H54 (cell line): ENCODE measurements at regions not wholly inside any gene's neighbourhood (a gene's known extent, or its start where the extent isn't known, plus 50 kb on each side); places are given as distances from the start of the nearest gene placed in this dataset.
A peak's percentile ranks its signal among the peaks of the same experiment; 100 is the strongest.
"Not testable (repeated sequence)": the region's sequence is repeated elsewhere in the genome, so short reads cannot be mapped to it uniquely, and the experiment has no call there.

Experiments used
- DNase-seq: peaks from one replicate; pipeline ENCODE4 v3.0.0; 2011; ENCODE audit warnings: low spot score, mixed read lengths; ENCODE audit not compliant: insufficient read length
- FAIRE-seq: peaks from 3 replicates; lab custom pipeline; 2011; peaks lifted over from hg19 to GRCh38; lab: Jason Lieb, UNC
- POLR2A ChIP-seq: IDR thresholded peaks from 2 replicates; pipeline ENCODE4 v1.6.1; 2011; ENCODE audit warnings: low read depth, mild to moderate bottlenecking, low read length

- FAIRE-seq (no peak), DNase-seq (no peak)
- TF ChIP-seq POLR2A = no peak
Observed at GRCh38 chr12:9342614-9343353, 134.6 kb upstream of the PZP start.

DNA sequence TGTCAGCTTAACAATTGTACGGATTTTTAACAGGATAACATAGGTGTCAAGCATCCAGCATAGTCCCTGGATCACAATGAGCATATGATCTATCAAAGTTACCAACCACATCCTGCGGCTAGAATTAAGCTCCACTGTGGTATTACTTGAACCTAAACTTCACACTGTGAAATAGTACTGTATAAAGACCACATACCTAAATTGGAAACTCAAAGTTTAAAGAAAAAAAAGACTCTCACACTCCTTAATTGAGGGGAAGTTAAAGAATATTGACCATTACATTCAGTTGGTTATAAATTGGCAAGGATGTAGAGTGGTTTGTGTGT lies 133.0 kb upstream of the PZP start:
- TF ChIP-seq POLR2A = no peak
- DNase-seq (no peak), FAIRE-seq (no peak)

GRCh38 chr12:9340422-9341259 lies 132.4 kb upstream of the PZP start:
- TF ChIP-seq POLR2A = no peak
- peak; percentile 35 for DNase-seq
- FAIRE-seq = peak; percentile 58

DNA sequence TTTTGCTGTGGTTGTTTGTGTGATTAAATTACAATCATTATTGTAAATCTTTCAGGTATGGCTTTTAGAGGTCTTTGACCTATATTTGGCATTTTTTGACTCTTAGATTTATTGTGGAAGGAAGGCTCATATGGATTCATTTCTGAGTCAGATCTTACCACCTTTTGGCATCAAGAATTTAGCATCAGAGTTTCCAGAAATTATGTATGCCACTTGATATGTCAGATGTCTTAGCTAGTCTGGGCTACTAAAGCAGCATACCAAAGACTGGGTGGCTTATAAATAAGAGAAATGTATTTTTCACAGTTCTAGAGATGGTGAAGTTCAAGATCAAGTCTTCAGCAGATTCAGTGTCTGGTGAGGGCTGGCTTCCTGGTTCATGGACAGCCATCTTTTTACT lies 129.5 kb upstream of the PZP start:
- DNase-seq = no peak
- no peak for TF ChIP-seq POLR2A
- no peak for FAIRE-seq

- FAIRE-seq, DNase-seq: not testable (repeated sequence)
Observed at GRCh38 chr12:9336375-9337011, 128.3 kb upstream of the PZP start.

DNA sequence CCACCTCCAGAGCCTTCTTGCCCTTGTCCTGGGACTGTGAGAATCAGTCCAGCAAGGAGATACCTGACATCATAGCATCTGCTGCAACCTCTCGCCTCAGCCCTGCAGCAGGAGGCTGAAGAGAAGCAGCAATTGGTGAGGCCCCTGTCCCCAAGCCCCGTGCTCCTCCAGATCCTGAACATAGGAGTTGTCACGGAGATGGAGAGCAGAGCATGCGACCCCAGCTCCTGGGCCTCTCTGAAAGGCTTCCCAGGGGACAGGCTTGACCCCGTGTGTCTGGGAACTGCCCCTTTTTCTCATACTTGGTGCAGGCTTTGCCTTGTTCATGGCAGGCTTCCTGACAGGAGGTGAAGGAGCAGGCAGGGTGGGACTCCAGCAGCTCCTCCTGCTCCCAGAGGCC lies 127.7 kb upstream of the PZP start:
- no peak for DNase-seq
- no peak for FAIRE-seq
- no peak for TF ChIP-seq POLR2A

GRCh38 chr12:9334964-9335363 lies 126.8 kb upstream of the PZP start:
- TF ChIP-seq POLR2A = no peak
- no peak for FAIRE-seq

DNA sequence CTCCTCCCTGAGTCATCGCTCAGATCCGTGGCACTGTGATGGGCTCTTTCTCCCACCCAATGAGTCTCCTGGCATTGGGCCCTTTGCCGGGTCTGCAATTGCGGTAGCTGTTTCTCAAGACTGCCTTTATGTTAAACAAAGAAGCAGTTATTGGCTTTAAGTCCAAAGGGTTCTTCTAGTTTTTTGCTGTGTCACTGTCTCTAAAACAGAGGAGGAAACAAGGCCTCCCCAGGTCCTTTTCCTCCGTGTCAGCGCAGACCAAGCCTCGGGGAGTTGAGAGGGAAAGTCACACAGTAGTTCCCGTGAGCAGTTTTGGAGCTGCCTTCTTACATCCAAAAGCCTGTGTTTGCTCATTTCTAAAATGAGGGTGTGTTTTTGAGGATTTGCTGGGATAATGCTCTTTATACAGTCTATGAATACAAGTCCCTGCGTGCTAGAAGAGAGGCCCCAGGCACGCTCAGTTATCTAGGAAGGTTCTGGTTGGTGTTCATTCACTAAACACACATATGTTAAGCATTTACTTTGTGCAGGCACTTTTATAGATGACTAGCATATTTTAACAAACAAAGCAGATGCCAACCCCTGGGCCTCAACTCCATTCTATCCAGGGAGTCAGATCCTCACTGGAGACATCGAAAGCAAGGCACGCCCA lies 126.0 kb upstream of the PZP start:
- no peak for TF ChIP-seq POLR2A

More at GRCh38 chr12:9334964-9335363, 126.8 kb upstream of the PZP start:
- no peak for DNase-seq

DNA sequence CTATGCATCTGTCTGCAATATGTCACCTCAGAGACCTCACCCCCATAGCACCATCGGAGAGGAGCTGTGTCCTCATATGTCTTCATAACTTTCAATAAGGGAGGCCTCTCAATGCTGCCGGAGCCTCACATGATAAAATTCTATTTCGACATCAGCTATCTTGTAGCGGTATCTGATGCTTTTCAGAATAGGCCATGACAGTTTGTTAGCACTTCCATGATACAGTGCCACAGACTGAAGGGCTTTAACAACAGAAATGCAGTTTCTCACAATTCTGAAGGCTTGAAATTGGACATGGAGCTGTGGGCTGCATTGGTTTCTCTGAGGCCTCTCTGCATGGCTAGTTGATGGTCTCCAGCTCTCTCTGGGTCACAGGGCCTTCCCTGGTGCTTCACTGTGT lies 125.0 kb upstream of the PZP start:
- no peak for TF ChIP-seq POLR2A
- DNase-seq = no peak
- no peak for FAIRE-seq

More for the DNA sequence above, 126.0 kb upstream of the PZP start:
- no peak for FAIRE-seq
- DNase-seq = no peak

GRCh38 chr12:9332564-9332963 lies 124.4 kb upstream of the PZP start:
- TF ChIP-seq POLR2A = no peak
- no peak for FAIRE-seq
- no peak for DNase-seq

DNA sequence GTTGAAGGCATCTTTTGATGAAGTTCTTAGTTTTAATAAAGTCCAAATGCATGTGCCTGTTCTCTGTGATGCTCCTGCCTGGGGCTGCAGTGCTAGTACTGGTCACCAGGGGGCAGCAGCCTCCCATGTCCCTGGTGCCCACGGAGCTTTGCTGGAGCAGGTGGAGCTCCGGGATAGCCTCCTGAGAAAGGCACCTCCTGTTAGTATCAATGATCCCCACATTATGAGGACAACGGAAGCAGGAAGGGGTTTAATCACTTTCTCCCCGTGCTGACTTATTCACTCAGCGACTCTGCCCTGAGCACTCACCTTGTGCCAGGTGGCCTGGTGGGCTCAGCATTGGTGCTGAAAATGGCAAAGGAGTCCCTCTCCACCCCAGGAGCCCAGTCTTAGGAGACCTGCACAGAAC lies 123.0 kb upstream of the PZP start:
- peak; percentile 66 for DNase-seq
- no peak for TF ChIP-seq POLR2A
- FAIRE-seq = peak; percentile 41

DNA sequence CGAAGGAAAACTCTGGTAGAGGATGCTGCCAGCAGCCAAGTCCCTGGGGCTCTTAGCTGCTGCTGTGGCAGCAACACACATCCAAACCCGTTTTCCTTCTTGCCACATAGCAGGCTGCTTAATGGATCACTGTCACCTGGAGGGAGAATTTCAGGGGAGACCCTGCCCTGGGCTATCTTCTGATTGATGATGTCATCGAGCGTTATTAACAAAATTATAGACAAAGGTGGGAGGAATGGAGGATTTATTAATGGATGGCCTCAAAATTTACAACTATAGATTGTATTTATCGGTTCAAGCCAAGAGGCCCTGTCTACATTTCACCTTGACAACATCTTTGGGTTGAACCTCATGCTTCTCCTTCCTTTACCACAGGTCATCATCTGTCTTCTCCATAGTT lies 120.8 kb upstream of the PZP start:
- TF ChIP-seq POLR2A = no peak
- FAIRE-seq = no peak
- no peak for DNase-seq

GRCh38 chr12:9328065-9328464 lies 119.9 kb upstream of the PZP start:
- no peak for TF ChIP-seq POLR2A
- DNase-seq (no peak), FAIRE-seq (no peak)

DNA sequence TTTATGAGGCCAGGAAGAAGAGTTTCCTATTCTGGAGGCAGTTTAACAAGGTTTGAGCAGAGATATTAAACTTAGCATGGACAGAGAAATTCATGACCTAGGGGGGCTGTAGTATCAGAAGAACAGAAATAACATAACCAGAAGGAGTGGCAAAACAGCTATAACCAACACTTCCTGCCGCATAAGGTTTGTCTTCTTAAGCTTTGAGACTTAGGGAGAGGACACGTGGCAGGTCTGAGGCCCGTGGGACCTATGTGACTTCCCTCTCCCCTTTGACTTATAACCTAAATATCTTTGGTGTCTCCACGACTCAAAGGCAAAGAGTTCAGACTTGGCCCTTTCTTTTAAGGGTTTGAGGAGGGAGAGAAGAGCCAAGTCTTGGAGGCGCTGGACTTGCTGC lies 119.1 kb upstream of the PZP start:
- FAIRE-seq = no peak
- TF ChIP-seq POLR2A = no peak
- no peak for DNase-seq

GRCh38 chr12:9326849-9327248 lies 118.7 kb upstream of the PZP start:
- FAIRE-seq = not testable (repeated sequence)

More at GRCh38 chr12:9326849-9327248, 118.7 kb upstream of the PZP start:
- not testable (repeated sequence) for DNase-seq
